HG03460 (cell line): ENCODE measurements at regions not wholly inside any gene's neighbourhood (a gene's known extent, or its start where the extent isn't known, plus 50 kb on each side); places are given as distances from the start of the nearest gene placed in this dataset.

Experiments
- ATAC-seq: cut with Tn5 transposase; IDR thresholded peaks from one replicate; pipeline ENCODE4 v1.9.1; 2021; ENCODE audit not compliant: unreplicated experiment

DNA sequence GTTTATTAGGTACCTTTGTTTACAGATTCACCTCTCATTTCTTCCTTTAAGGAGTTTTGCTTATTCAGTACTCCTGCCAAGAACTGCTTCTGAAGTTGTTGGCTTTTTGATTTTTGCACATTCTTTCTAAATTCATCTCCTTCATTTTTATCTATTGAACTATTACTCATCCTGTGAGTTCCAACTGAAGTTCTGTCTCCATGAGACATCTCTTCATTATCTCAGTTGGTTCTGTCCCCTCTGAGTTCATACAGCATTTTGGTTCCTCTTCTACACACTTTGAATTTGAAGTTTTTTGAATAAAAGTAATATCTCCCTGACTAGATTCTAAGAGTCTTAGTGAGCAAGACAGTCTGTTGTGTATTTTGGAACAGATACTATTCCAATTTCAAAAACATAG, 299.7 kb downstream of the OTOL1 start:
- no peak for ATAC-seq

DNA sequence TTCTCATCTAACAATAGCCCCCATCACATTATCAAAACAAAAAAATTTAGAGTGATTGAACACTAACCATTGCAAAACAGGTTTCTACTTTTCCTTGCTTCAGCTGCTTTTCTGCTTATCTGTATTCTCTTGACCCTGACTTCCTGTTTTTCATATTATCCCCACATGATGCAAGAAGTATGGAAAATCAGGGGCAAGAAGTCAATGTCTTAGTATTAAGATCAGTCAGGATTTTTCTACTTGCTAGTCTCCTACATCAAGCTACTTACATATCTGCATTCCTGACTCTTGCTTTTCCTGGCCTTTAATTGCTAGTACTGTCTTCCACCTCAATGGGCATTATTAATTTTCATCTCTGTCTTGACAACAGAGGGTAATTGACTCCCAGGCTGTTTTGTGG, 300.2 kb downstream of the OTOL1 start:
- ATAC-seq = no peak

- no peak for ATAC-seq
Observed at GRCh38 chr3:161798016-161798415, 301.4 kb downstream of the OTOL1 start.

DNA sequence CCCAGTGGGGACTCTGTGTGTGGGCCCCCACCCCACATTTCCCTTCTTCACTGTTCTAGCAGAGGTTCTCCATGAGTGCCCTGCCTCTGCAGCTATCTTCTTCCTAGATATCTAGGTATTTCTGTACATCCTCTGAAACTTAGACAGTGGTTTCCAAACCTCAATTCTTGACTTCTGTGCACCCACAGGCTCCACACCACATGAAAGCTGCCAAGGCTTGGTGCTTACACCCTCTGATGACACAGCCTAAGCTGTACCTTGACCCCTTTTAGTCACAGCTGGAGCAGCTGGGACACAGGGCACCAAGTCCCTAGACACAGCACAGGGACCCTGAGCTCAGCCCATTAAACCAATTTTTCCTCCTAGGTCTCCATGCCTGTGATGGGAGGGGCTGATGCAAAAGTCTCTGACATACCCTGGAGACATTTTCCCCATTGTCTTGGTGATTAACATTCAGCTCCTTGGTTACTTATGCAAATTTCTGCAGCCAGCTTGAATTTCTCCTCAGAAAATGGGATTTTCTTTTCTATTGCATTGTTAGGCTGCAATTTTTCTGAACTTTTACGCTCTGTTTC, 304.5 kb downstream of the OTOL1 start:
- no peak for ATAC-seq

- ATAC-seq = no peak
Observed at GRCh38 chr3:161818106-161818505, 321.5 kb downstream of the OTOL1 start.

DNA sequence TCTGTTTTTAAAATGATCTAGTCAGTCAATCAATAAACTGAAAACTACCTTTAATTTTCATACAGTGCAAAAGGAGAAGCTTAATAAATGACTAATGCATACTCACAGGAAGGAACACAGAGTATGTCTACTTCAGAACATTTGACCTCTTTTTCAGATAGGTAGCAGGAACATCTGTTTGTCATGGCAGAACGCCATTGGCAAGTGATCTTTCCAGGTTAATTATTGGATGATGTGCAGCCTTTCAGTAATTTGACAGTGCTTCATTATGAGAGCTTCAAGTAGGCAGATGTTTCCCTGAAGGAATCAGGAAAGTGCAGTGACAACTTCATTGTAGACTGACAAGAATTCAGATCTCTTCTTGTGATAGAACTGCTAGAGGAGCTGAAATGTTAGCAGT, 325.0 kb downstream of the OTOL1 start:
- ATAC-seq = peak; percentile 64

- ATAC-seq = no peak
Observed at GRCh38 chr3:161822291-161822690, 325.7 kb downstream of the OTOL1 start.

DNA sequence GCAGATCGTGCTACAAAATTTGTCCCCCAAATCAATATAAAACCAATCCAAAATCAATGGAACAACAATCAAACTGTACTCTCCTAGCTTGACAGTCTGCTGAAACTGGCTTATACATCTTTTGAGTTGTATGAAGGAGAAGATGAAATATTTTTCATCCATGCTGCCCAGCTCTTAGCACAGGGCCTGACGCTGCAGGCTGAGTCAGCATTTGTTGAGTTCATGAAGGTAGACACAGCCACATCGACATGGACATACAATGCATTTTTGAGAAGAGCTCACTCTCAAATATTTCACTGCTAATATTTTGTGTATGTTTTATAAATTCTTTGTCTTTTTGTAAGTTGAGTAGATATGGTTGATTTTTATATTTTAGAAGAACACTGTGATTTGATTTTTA, 327.3 kb downstream of the OTOL1 start:
- ATAC-seq = no peak

DNA sequence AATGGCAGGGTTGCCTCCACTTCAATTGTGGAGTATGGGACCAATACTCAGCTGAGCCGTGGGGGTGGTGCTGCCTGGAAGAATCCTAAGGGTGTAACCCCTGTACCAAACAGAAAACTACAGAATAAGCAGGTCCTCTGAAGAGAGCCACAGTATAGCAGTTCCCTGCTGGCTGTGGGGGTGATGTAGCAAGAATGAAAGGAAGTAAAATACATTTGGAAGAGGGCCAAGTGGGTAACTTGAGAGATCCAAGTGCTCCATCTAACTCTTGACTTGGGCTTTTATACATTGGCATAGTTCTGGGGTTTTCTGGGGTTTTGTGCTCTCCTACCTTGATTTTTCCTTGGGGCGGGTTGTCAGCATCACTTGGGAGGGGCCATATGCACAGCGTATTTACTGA, 341.4 kb downstream of the OTOL1 start:
- no peak for ATAC-seq

- ATAC-seq = no peak
Observed at GRCh38 chr3:161848376-161848775, 351.8 kb downstream of the OTOL1 start.

DNA sequence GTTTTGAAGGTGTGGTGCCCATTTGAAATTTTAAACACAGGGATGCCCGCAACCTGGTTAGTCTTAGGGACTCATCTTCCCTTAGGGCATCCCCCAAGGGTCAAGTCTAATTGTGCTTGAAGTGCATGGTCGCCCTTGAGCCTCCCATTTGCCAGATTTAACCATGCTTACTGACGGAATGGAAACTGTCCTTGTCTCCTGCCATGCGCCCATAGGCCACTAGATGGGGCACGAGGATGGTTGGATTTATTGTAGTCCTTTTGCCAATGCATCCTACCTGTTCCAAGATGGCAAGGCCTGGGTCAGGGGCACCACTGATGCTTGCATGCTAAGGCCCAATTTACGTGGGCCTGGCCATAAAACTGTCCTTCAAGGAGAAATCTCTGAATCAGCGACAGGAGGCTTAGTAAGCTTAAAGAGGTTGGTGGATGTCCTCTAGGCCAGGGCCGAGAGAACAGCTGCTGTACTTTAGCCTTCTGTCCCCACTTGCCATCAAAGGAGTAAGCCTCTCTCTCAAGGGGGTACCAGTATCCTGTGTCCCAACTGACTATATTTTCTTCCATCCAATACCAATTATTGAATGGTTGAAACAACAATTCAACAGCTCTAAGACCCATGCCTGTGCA, 355.4 kb downstream of the OTOL1 start:
- peak; percentile 79 for ATAC-seq

GRCh38 chr3:161852744-161853143, 356.1 kb downstream of the OTOL1 start:
- no peak for ATAC-seq

GRCh38 chr3:161854232-161854771, 357.7 kb downstream of the OTOL1 start:
- ATAC-seq = no peak

DNA sequence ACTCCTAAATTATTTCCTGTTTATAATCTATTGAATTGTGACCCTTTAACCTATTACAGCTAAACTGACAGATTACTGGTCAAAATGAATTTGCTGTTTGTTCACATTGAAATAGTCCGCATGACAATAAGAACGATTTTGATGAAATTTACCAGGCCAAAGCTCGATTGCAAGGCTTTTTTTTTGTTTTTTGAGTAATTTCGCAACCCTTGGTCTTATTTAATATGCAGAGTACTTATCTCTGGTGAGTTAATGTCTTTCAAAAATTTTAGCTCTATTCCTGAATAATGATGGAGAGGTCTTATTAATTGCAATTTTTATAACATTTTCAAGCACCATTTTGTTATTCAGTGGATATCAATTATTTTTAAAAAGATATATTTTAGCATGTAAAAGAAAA, 362.4 kb downstream of the OTOL1 start:
- no peak for ATAC-seq

DNA sequence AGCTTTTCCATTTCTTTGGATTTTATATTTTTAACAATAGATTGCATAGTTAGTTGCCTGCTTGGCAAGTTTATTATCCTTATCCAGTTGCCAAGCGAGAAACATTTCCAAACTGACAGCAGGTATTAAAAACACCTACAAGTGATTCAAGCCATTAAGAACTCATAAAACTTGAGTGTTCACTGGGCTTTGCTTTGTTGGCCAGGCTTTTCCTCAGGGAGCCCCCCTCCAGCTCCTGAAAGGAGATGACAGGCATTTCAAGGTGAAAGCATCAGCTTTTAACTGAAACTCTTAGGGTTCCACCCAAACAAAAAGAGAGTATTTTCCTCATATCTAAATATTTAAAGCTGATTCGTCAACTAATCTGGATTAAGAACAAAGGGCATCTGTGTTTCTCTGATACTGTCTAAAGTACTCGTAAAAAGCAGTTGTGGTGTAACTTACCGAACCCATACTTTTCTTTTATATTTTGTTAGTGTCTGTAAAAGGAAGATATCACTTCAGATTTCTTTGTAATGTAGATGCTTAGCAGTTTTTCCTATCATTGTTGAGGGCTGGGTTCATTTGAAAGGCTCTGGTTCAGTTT, 363.4 kb downstream of the OTOL1 start:
- ATAC-seq = no peak

GRCh38 chr3:161863775-161864174, 367.2 kb downstream of the OTOL1 start:
- ATAC-seq = no peak

GRCh38 chr3:161866176-161866575, 369.6 kb downstream of the OTOL1 start:
- no peak for ATAC-seq

- no peak for ATAC-seq
Observed at GRCh38 chr3:161875483-161875882, 378.9 kb downstream of the OTOL1 start.

GRCh38 chr3:161879470-161879869, 382.9 kb downstream of the OTOL1 start:
- ATAC-seq = no peak

DNA sequence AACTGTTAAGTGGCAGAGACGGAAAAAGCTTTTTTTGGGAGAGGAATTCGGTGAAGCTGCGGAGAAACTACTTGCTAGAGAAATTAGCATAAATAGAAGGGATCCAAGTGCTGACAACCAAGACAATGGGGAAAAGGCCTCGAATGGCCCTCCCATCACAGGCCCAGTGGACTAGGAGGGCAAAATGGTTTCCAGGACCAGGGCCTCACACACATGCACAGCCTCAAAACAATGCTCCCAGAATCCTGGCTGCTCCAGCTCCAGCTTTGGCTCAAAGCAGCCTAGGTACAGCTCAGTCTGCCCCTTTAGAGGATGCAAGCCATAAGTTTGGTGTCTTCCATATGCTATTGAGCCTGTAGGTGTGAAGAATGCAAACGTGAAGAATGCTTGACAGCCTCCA, 388.2 kb downstream of the OTOL1 start:
- no peak for ATAC-seq

- no peak for ATAC-seq
Observed at GRCh38 chr3:161890147-161890625, 393.6 kb downstream of the OTOL1 start.

DNA sequence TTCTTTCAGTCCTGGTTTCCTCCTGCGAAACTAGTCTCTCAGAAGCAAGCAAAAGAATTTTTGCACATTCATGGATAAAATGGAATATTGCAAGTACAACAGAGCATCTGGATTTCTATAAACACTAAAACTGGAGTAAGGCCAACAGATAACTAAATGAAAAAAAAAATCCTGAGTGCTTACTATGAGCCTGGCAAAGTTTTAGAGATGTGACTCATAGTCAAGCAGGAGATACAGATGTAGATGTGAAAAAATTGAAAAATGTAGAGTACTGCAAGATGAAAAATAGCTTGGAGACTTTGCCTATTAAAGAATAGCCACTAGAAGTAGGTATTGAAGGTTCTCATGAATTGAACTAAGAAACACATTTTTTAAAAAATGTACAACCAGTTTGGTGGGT, 397.4 kb downstream of the OTOL1 start:
- no peak for ATAC-seq
